Colonic mucosa (tissue), 4 donors: ENCODE measurements at regions not wholly inside any gene's neighbourhood (a gene's known extent, or its start where the extent isn't known, plus 50 kb on each side); places are given as distances from the start of the nearest gene placed in this dataset.

ENCODE experiments used
- DNase-seq: peaks from one replicate; pipeline ENCODE4 v3.0.0-alpha.2; 2020
- H3K27ac ChIP-seq: fragments of 200-600 bp; one replicate; pipeline ENCODE4 v1.8.0; 2021
- H3K27me3 ChIP-seq: fragments of 200-600 bp; one replicate; pipeline ENCODE4 v1.8.0; 2021
- H3K36me3 ChIP-seq: fragments of 200-600 bp; one replicate; pipeline ENCODE4 v1.8.0; 2021
- H3K4me1 ChIP-seq: fragments of 200-600 bp; one replicate; pipeline ENCODE4 v1.8.0; 2021; ENCODE audit warnings: mild to moderate bottlenecking
- H3K4me3 ChIP-seq: fragments of 200-600 bp; one replicate; pipeline ENCODE4 v1.8.0; 2021
- H3K9ac ChIP-seq, 2 donors: one replicate each; pipeline ENCODE4 v1.7.0; 2013; ENCODE audit warnings: control low read depth in 2 of 2, low read depth in 2 of 2, low read length in 2 of 2
- H3K9me3 ChIP-seq: fragments of 200-600 bp; one replicate; pipeline ENCODE4 v1.8.0; 2021
- intact Hi-C: fragments of 100-400 bp; cut with DNase I; formaldehyde crosslinking; loops from one replicate; pipeline ENCODE4 v1.14.1; 2022
- TF ChIP-seq, protein P1 (sequence below): fragments of 200-600 bp; IDR thresholded peaks from one replicate; pipeline ENCODE4 v1.8.0; 2022; ENCODE audit warnings: antibody characterized with exemption, mild to moderate bottlenecking
- donor health status: healthy.
- donor health status: DM: no; HTN: no; CAD: no.
- donor health status: DM: no; HTN: no; CAD: no.

- Histone ChIP-seq H3K27ac (no peak overlapping the region), H3K9ac (no peak overlapping the region), H3K27me3 (no peaks in the 10 kb centered on the region), H3K4me1 (no peaks in the 10 kb centered on the region), H3K36me3 (no peaks in the 10 kb centered on the region), H3K9me3 (no peaks in the 10 kb centered on the region), H3K4me3 (no peak overlapping the region)
- DNase-seq: no peak
- intact Hi-C loops: no loop called here
- TF ChIP-seq, protein P1, sequence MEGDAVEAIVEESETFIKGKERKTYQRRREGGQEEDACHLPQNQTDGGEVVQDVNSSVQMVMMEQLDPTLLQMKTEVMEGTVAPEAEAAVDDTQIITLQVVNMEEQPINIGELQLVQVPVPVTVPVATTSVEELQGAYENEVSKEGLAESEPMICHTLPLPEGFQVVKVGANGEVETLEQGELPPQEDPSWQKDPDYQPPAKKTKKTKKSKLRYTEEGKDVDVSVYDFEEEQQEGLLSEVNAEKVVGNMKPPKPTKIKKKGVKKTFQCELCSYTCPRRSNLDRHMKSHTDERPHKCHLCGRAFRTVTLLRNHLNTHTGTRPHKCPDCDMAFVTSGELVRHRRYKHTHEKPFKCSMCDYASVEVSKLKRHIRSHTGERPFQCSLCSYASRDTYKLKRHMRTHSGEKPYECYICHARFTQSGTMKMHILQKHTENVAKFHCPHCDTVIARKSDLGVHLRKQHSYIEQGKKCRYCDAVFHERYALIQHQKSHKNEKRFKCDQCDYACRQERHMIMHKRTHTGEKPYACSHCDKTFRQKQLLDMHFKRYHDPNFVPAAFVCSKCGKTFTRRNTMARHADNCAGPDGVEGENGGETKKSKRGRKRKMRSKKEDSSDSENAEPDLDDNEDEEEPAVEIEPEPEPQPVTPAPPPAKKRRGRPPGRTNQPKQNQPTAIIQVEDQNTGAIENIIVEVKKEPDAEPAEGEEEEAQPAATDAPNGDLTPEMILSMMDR: no peak
Measured at GRCh38 chr6:81859884-81860283, 107.4 kb upstream of the TENT5A start.

DNA sequence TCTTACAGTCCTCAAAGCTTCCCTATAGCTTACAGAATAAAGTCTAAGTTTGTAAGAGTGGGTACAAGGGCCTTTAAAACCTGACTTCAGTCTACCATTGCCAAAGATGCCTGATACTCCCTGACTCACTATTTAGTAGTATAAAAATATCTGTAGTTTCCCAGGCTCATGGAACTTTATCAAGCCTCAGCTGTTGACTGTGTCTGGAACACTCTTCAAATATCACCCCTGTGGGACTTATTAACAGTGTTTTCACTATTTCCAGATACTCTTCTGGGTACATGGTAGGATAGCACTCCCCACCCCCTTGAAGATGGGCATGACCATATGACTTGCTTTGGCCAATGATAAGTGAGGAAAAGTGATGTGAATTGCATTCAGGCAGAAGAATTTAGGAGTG lies 105.3 kb upstream of the TENT5A start:
- Histone ChIP-seq H3K27me3 (no peaks in the 10 kb centered on the region), H3K4me3 (no peak overlapping the region), H3K36me3 (no peaks in the 10 kb centered on the region), H3K27ac (no peak overlapping the region), H3K9me3 (no peaks in the 10 kb centered on the region), H3K4me1 (no peaks in the 10 kb centered on the region), H3K9ac (no peak overlapping the region)
- intact Hi-C loops: no loop called here
- no peak for DNase-seq
- TF ChIP-seq, protein P1: no peak

DNA sequence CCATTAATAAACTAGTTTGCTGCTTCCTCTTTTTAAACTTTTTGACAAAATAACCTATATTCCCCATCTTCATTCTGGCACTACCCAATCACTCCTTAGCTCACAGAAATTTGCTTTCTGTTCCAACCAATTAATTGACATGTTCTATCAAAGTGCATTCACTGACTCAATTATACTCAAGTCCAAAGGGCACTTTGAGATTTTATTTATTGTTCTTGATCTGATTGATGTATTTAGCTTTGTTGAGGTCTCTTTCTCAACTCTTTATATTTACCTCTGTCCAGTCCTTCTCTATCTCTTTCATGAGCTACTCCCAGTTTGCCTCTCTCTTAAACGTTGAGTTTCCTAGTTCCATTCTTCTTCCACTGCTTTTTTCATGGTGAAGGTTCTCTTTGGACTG lies 104.4 kb upstream of the TENT5A start:
- H3K4me1 ChIP-seq: no peaks in the 10 kb centered on the region
- H3K9ac ChIP-seq: no peak overlapping the region
- H3K4me3 ChIP-seq: no peak overlapping the region
- no peaks in the 10 kb centered on the region for H3K27me3 ChIP-seq
- TF ChIP-seq, protein P1: no peak
- DNase-seq: no peak
- H3K36me3 ChIP-seq: no peaks in the 10 kb centered on the region
- H3K27ac ChIP-seq: no peak overlapping the region
- H3K9me3 ChIP-seq: no peaks in the 10 kb centered on the region
- intact Hi-C loops: no loop called here

- TF ChIP-seq, protein P1: no peak
- H3K4me1 ChIP-seq: no peaks in the 10 kb centered on the region
- intact Hi-C loops: no loop called here
- H3K27ac ChIP-seq: no peak overlapping the region
- no peaks in the 10 kb centered on the region for H3K9me3 ChIP-seq
- no peak overlapping the region for H3K9ac ChIP-seq
- no peak for DNase-seq
- no peak overlapping the region for H3K4me3 ChIP-seq
- no peaks in the 10 kb centered on the region for H3K36me3 ChIP-seq
- H3K27me3 ChIP-seq: no peaks in the 10 kb centered on the region
Measured at GRCh38 chr6:81854474-81854873, 102.0 kb upstream of the TENT5A start.

GRCh38 chr6:81853975-81854374 lies 101.5 kb upstream of the TENT5A start:
- intact Hi-C loops: no loop called here
- Histone ChIP-seq H3K36me3 (no peaks in the 10 kb centered on the region), H3K27ac (no peak overlapping the region), H3K9me3 (no peaks in the 10 kb centered on the region), H3K27me3 (no peaks in the 10 kb centered on the region), H3K4me3 (no peak overlapping the region), H3K4me1 (no peaks in the 10 kb centered on the region), H3K9ac (no peak overlapping the region)
- TF ChIP-seq, protein P1: no peak
- no peak for DNase-seq

DNA sequence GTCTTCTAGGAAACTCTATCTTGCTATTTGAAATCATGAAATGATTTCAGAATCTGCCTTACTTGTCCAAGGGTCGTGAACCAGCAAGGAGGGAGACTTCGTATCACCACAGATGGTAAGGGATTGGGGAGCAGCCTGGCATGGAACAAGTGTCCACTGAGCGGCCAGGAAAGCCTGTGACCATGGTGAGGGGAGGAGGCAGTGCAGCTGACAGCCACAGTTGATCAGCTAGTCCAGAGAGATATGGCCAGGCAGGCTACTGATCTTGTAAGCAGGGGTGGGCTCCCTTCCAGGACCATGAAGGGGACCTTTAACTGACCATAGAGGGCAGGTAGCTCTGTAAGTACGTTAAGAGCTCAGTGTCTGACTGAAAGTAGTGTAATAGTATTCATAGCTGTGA lies 96.8 kb upstream of the TENT5A start:
- H3K4me3 ChIP-seq: no peak overlapping the region
- no peak overlapping the region for H3K27ac ChIP-seq
- DNase-seq: no peak
- no peaks in the 10 kb centered on the region for H3K36me3 ChIP-seq
- TF ChIP-seq, protein P1: no peak
- intact Hi-C loops: no loop called here
- H3K4me1 ChIP-seq: no peaks in the 10 kb centered on the region
- H3K9me3 ChIP-seq: no peaks in the 10 kb centered on the region
- H3K9ac ChIP-seq: no peak overlapping the region
- no peaks in the 10 kb centered on the region for H3K27me3 ChIP-seq
